Left lobe of liver (tissue), 2 donors: ENCODE measurements at regions not wholly inside any gene's neighbourhood (a gene's known extent, or its start where the extent isn't known, plus 50 kb on each side); places are given as distances from the start of the nearest gene placed in this dataset.
"Not testable (repeated sequence)": the region's sequence is repeated elsewhere in the genome, so short reads cannot be mapped to it uniquely, and the experiment has no call there.

Source experiments
- ATAC-seq: fragments of 200-7000 bp; cut with Tn5 transposase; one replicate; pipeline ENCODE4 v1.9.1; 2020; ENCODE audit warnings: mild to moderate bottlenecking, moderate library complexity
- DNase-seq: peaks from one replicate; pipeline ENCODE4 v3.0.0-alpha.2; 2020; ENCODE audit warnings: low spot score
- donor health status: DM: no; HTN: no; CAD: no; lungs with moderate emphysema.
- donor health status: DM: no; HTN: yes; CAD: no.

DNA sequence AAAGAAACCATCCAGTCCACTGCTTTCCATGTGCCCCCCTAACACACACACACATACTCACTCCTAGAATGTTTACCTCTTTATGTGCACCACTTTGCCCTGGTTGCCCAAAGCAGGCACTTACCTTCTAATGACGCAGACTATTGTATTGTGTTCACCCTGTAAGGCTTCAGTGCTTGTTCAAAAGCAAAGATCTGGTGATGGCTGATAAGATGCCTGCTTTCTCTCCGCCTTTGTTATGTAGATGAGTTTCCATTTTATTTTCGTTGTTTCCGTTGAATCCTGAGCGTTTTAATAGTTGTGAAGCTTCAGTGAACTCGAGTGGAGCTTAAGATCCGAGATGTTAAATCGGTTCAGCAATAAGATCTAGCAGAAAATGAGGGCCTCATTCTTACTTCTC, 452.7 kb downstream of the TMEM114 start:
- no peak for DNase-seq
- ATAC-seq = no peak

DNA sequence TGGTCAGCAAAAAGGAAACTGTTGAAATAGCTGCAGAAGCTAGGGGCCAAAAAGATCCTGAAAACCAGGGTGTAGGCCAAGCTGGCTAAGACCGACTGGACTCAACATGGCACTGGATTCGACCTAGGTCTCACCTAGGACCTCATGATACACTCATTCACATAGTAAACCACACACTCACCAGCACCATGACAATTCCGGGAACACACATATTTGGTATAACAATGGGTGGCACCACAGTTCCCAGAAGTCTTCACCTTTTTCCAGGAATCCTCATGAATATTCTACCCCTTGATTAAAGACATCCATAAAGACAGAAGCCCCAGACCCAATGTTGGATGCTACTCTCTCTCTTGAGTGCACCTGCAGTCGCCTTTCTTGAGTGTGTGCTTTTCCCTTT, 460.1 kb downstream of the TMEM114 start:
- DNase-seq = no peak
- no peak for ATAC-seq

DNA sequence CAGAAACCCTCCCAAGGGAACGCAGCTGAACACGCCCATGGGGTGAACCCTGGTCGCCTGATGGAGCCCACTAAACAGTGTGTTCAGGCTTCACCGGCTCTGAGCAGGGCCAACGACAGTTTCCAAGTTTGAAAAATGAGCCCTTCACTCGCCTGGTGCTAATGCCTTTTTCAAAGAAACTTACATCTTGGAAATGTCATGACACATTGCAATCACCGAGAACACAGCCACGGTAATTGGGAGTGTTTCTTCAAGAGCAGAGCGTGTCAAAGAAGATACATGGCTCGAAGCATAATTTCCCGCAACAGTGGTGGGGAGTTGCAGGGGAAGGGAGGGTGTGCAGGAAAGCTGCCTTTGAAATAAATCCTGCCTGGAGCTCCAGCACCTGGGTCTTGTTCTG, 463.2 kb downstream of the TMEM114 start:
- ATAC-seq (no peak), DNase-seq (no peak)

DNA sequence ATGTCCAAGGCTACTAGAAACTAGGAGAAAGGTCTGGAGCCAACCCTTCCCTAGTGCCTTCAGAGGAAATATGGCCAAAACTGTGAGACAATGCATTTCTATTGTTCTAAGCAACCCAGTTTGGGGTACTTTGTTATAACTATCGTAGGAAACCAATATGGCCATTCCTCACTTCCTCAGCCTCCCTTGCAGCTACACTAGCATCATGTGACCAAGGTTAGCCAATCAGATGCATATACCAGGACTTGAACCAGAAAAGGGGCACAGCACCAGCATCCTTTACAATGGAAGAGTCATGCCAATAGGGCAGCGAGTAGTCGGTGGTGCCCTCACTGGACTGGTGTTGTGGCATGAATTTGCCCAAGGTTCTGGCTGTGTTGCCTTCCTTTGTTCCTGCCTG, 464.0 kb downstream of the TMEM114 start:
- DNase-seq (no peak), ATAC-seq (no peak)

DNA sequence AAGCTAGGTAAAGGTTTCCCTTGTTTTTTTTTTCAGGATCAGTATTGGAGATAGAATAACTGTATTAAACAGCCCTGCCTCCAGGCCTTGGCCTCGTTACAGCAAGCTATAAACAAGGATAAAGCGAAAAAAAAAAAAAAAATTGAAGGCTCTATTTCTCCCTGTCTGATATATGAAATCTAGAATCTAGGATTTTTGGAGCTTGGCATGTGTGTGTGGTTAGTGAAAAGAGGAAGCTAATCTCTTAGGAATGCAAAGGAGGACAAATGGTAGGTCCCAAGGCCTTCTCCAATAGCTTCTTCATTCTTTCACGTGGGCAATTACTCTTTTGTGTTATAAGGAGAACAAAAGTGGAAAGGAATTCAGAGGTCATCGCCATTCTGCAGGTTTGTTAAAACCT, 470.3 kb downstream of the TMEM114 start:
- DNase-seq = no peak
- ATAC-seq = no peak

DNA sequence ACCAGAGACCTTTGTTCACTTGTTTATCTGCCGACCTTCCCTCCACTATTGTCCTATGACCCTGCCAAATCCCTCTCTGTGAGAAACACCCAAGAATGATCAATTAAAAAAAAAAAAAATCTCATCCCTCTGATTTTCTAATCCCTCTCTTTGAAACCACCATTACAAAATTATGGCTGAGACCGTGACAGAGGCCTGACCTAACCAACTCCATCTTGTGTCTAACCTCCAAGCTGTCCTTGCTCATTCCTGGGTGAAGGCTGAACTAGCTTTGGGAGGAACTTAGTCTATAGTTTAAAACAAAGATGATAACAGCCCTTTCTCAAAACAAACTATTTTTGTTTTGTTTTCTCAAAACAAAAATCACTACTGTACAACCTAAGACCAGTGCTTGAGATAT, 474.5 kb downstream of the TMEM114 start:
- DNase-seq = no peak
- ATAC-seq = no peak

DNA sequence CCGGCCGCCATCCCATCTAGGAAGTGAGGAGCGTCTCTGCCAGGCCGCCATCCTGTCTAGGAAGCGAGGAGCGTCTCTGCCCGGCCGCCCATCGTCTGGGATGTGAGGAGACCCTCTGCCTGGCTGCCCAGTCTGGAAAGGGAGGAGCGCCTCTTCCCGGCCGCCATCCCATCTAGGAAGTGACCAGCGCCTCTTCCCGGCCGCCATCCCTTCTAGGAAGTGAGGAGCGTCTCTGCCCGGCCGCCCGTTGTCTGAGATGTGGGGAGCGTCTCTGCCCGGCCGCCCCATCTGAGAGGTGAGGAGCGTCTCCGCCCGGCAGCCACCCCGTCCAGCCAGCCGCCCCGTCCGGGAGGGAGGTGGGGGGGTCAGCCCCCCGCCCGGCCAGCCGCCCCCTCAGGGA, 475.4 kb downstream of the TMEM114 start:
- not testable (repeated sequence) for DNase-seq, ATAC-seq

DNA sequence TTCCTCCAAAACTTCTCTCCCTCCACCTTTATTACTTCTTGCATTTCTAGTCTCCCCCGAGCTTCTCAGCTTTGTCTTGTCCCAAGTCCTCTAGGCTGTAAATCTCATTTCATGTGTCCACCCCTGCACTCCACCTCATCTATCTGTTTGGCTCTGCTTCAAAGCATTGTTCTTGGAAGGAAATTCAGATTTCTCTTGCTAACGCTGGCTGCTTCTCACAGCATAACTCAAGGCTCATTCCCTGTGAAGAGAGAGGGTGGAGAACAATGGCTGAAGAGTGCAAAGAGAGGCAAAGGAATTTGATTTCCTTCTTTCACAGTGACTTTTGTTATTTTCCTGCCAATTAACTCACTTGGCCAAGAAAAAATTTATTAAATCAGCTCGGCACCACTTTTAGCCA, 476.5 kb downstream of the TMEM114 start:
- ATAC-seq (peak; percentile 38), DNase-seq (no peak)

DNA sequence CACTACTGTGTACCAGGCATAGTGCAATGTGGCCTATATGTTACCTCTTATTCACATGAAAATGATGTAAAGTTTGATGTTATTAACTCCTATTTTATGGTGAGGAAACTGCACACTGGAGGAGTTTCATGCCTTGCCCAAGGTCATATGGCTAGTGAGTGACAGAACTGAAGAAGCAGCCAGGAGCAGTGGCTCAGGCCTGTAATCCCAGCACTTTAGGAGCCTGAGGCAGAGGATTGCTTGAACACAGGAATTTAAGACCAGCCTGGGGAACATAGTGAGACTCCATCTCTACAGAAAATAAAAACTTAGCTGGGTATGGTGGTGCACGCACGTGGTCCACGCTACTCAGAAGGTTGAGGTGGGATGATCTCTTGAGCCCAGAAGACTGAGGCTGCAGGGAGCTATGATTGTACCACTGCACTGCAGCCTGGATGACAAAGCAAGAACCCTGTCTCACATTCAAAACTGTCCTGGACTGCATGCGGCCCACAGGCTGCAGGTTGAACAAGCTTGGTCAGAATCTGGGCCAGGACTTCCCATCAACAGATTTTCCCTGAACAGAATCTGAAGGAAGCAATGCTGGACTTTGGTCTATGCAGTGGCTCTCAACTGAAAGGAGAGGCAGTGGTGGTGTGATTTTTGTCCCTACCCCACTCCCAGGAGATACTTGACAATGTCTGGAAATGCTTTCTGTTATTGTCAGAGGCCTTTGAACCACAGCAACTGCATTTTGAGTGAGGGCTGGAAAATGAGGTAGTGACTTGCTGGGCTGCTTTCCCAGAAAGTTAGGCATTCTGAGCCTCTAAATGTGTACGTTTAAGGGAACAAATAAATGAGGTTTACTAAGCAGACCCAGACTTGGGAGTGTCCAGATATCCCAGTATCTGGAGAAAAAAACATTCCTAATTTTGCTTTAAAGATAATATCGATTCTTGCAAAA, 479.5 kb downstream of the TMEM114 start:
- ATAC-seq (no peak), DNase-seq (no peak)

DNA sequence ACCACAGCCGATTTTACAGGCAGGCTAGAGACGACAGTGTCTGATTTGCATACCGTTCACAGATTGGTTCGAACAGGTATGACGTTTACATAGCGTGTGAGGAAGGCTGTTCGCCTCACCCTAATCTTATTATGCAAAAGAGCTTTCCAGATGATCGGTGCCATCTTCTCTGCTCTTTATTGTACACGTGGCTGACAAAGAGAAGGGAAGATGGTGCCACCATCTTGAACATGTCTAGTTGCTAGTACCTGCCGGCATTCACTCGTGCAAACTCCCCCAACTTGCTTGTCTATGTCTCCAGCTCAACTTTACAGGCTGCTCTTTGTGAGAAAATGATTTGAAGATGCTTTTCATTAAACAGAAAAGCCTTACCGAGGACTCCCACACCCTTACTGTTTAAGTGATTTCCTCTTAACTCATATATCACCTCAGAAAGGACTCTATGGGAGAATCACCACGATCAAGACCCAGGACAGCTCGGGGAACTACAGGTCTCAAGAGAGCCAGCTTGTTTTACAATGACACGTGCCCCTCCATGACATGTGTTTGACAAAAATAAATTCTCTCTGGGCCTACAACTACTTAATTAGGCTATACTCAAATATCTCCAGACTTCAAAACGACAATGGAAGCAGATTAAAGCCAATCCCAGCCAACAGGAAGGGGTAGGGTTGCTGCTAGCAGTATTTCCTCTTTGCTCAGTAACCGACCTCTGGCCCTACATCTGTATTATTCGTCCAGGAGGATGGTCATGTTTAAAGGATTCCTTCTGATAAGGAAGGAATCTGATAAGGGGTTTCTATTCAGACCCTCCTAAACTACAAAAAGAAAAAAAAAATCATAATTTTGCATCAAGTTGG, 480.6 kb downstream of the TMEM114 start:
- ATAC-seq = no peak
- no peak for DNase-seq

DNA sequence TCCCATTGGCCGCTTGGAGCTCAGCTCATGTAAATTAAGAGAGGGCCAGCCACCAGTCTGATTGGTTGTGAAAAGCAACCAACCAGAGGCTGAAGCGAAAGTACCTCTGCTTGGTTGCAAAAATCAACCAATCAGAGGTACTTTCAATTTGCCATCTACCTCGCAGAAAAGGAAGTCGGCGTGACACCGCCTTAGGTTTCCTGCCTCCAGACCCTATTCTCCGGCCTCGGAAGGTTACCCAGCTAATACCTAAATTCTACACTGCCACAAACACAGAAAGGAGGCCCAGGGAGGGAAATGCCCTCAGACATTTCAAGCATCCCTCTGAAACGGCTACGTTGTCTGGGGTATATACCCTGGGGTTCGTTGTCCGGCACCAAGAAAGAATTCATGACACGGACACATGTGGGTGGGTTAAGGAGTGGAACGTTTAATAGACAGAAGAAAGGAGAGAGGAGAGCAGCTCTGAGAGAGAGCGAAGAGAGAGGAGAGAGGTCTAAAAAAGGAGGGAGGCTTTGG, 481.3 kb downstream of the TMEM114 start:
- DNase-seq (no peak), ATAC-seq (no peak)

DNA sequence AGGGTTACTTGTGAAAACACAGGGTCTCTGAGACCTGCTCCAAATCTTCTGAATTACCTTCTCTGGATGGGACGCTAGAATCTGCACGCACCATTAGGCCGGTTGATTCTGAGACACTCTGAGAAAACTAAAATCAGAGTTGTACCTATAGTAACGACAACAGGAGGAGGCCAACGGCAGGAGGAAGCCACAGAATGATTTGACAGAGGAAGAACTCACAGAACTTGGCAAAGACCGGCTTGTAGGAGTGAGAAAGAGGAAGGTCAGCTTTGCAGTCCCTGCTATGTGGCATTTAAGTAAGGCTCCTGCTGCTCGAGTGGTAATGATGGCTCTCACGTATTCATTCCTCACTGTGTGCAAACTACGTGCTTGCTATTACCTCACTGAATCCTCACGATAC, 483.0 kb downstream of the TMEM114 start:
- DNase-seq (no peak), ATAC-seq (no peak)

DNA sequence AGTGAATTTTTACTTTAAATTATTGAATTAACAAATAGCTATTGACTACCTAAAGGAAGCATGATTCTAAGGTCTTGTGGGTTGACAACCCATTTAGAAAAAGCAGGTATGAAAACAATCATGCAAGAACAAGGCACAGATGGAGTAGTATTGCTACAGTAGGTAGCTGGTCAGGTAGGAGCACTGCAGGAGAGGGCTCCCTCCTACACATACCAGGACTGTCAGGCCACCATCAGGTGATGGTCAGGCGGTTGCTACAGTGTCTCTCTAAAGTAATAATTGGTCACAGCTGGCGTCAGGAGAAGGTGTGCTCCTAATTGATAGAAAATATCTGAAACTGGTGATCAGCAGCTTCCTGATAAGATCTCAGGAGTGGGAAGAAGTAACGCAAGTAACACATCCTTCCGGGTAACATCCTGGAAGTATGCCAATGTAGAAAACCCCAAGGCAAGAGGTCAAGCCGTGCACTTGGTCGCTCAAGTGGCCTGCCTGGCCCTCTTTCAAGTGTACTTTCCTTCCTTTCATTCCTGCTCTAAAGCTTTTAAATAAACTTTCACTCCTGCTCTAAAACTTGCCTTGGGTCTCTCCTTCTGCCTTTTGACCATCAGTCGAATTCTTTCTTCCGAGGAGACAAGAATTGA, 486.5 kb downstream of the TMEM114 start:
- no peak for DNase-seq
- ATAC-seq = no peak

DNA sequence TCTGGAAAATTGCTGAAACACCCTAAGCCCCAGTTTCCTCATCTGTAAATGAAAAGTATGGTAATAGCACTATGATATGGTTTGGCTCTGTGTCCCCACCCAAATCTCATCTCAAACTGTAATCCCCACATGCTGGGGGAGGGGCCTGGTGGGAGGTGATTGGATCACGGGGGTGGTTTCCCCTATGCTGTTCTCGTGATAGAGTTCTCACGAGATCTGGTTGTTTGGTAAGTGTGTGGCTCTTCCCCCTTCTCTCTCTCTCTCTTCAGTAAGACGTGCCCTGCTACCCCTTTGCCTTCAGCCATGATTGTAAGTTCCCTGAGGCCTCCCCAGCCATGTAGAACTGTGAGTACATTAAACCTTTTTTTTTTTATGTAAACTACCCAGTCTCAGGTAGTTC, 490.7 kb downstream of the TMEM114 start:
- no peak for ATAC-seq

DNA sequence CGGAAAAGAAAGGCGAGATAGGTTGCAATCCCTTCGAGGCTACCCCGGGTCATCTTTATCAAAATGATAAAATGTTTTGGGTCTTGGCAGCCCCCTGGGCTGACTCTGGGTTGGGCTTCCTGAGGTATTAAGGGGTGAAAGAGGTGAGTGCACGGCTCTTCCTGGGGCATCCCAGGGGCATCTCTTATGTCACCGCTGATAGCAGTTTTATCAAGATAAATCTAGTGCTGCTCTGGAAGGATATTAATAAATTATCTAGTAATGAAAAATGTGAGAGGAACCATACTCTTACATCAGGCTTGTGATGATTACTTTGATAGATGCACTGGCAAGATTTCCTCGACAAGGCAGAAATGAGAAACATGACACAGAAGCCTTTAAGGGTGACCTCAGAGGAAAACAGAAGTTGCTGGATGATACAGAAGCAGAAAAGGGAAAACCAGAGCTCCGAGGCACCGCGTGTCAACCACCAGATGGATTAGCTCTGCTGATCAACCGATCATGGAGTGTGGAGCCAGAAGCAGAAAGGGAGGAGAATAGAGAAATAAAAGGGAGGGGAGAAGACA, 491.3 kb downstream of the TMEM114 start:
- ATAC-seq (no peak), DNase-seq (no peak)

More for the DNA sequence above, 490.7 kb downstream of the TMEM114 start:
- DNase-seq = no peak

DNA sequence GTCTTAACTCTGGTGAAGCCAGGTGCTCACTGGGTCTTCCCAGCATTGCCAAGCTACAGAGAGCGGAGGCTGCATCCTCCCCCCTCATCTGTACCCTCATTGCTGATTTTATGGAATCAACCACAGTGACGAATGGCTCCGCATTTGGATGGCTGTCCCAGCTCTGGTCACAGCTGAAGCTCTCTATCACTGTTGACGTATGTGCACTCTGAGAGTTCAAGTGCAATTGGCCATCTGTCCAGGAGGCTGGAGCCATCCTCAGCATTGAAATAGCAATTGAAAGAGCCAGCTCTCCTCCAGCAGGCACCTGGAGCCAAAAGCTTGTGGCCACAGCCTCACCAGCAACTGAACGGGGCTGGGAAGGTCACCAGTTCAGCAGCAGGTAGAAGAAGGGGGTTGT, 494.1 kb downstream of the TMEM114 start:
- ATAC-seq (no peak), DNase-seq (no peak)

DNA sequence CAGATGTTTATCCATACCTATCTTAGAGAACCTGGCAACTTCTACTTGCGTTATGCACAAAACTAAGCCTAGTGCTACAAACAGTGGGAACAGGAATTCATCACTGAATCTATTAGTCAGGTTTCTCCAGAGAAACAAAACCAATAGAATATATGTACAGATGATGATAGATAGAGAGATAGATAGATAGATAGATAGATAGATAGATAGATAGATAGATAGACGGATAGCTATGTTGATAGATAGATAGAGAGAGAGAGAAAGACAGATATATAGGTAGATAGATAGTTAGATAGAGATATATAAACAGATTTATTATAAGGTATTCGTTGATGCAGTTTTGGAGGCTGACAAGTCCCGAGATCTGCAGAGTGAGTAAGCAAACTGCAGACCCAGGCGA, 495.6 kb downstream of the TMEM114 start:
- ATAC-seq = no peak

DNA sequence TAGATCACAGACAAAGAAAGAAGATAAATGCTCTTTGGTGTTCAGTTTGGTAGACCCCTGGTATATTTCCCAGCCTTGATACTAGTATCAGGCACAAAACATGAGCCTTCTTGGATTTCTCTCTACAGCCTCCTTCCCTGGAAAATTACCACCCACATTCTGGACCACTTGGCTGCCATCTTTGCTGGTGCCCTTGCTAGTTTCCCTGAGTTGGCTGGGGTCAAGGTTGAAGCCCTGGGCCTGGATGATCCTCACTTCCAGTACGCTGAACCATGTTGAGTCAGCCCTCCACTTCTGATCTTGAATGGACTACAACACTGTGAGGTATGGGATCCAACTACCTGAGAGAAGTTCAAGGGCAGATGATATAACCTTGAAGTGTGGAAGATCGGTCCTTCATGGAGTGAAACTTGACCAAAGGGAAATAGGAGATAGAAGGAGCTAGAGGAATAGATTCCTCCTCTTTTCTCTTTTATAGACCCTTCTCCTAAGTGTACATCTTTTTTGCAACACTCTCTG, 501.4 kb downstream of the TMEM114 start:
- ATAC-seq (no peak), DNase-seq (no peak)

More for the DNA sequence above, 495.6 kb downstream of the TMEM114 start:
- DNase-seq = no peak

DNA sequence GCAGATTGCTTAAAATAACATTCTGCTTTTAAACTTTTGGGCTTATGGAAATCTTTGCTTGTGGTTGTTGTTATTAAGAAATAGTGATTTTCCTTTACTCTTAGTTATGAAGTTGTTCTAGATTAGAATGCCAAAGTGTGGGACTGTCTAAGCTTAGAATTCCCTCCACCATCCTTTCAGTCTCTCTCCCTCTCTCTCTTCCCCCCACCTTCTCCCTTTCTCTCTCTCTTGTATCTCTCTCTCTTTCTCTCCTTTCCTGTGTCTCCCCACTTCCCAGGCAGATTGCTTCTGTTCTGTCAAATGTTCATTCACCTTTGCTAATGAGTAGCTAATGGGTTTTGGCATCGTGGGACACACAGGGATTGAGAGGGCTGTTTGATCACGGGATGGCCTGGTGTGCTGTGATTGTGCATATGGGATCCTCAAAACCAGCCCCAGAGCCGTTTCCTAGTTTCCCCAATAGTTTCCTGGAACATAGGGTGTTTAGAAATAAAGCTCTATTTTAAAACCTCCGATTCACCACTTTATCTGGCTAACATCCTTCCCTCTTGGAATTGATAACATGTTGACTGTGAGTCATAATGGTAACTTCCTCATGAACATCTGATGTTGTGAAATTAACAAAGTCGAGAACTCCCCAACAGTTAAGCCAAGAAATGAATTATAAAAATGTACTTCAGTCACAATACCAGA, 502.6 kb downstream of the TMEM114 start:
- ATAC-seq = peak; percentile 36
- no peak for DNase-seq

DNA sequence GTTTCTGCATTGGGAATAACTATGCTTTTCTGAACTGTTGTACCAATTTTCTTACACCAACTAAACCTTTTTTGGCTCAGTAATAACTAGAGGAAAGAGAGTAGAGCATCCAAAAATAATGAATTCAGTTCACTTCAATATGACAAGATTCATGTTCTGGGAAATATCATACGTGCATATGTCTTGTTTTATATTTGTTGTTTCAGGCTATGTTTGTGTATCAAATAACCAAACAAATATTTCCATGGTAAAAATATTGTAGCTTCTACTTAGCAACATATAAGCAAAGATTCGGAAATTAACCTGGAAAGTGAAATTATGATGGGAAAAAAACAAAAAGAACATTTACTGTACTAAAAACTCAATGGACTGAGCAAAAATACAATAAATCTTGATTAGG, 503.2 kb downstream of the TMEM114 start:
- DNase-seq (no peak), ATAC-seq (no peak)
